ENCODE measurements at regions not wholly inside any gene's neighbourhood (a gene's known extent, or its start where the extent isn't known, plus 50 kb on each side); places are given as distances from the start of the nearest gene placed in this dataset.

GRCh38 chr7:142629588-142630260 is 119.5 kb upstream of the PRSS1 start:
- ATAC-seq (ENCODE audit: low read depth) (peak; percentile 47), DNase-seq (peak; percentile 61)
- H3K23ac ChIP-seq (ENCODE audit: low read depth, low read length), result no peak overlapping the region
- H3K9ac ChIP-seq (ENCODE audit: low read depth, low read length), result no peak overlapping the region
- no peaks in the 10 kb centered on the region for H4K20me1 ChIP-seq (ENCODE audit: insufficient read depth, low read length)
- H2BK5ac ChIP-seq (ENCODE audit: low read depth, low read length, poor library complexity, severe bottlenecking), result no peak overlapping the region
- H2AK9ac ChIP-seq (replicated peaks; ENCODE audit: low read depth, low read length, poor library complexity), result no peak overlapping the region
- H3K56ac ChIP-seq (ENCODE audit: extremely low read depth, insufficient read depth, low read length), result no peak overlapping the region
- H2BK120ac ChIP-seq (ENCODE audit: low read depth, low read length), result peak overlapping the region; percentile 57; the same call in 1 of the 2 replicates
- H4K91ac ChIP-seq (ENCODE audit: insufficient read depth, low read depth, low read length), result no peak overlapping the region
- peaks cover 6% of the 10 kb centered on the region; the same call in 1 of the 2 replicates for H3K9me1 ChIP-seq (ENCODE audit: insufficient read depth, low read length)
- H3K36me3 ChIP-seq (ENCODE audit: control insufficient read depth, insufficient read depth, low read length), result no peaks in the 10 kb centered on the region
- peak overlapping the region; percentile 27; the same call in 1 of the 2 replicates for H3K14ac ChIP-seq (replicated peaks; ENCODE audit: low read depth, low read length)
- 0 out of 3 replicates have a peak overlapping the region, but pooled peaks have one; percentile 31 for H2BK15ac ChIP-seq (ENCODE audit: low read depth, low read length)
- intact Hi-C loops (cut with micrococcal nuclease) (loop anchor here (10.0 kb wide), 1 partner anchor 375 kb away; no protein-coding TSS in a partner anchor), in situ Hi-C loops (cut with MboI; ENCODE audit: low sequenced_read_pairs) (no loop called here), dilution Hi-C loops (cut with HindIII; ENCODE audit: low sequenced_read_pairs, unreplicated experiment) (no loop called here)
- no peak overlapping the region for H3K27ac ChIP-seq (ENCODE audit: insufficient read depth, low read length)
- H3K27me3 ChIP-seq (ENCODE audit: control insufficient read depth, insufficient read depth, low read length), result no peaks in the 10 kb centered on the region
- H3K4me1 ChIP-seq (ENCODE audit: control insufficient read depth, insufficient read depth, low read length), result peaks cover 3% of the 10 kb centered on the region
- ChIA-PET CTCF (interaction anchor here (0.7 to 1.9 kb wide), 3 partner anchors 13 to 154 kb away, joined by 3 to 4 read pairs (median 4); no protein-coding TSS in a partner anchor), POLR2A (ENCODE audit: unreplicated experiment) (no interaction called here)
- H3K4me3 ChIP-seq (ENCODE audit: insufficient read depth, low read depth, low read length), result no peak overlapping the region
- no peak overlapping the region for H3K18ac ChIP-seq (ENCODE audit: low read depth, low read length)
- peak overlapping the region; percentile 93 for H2AK5ac ChIP-seq (ENCODE audit: low read depth, low read length)
- no peaks in the 10 kb centered on the region for H3K79me1 ChIP-seq (ENCODE audit: low read depth in 1 of 2, low read length in 2 of 2)
- peak overlapping the region; percentile 59; the same call in 1 of the 2 replicates for H3K4me2 ChIP-seq (ENCODE audit: low read depth, low read length)
- BruUV-seq (replicated peaks), result no TSS peak
- no peak for TF ChIP-seq RAD21 (IDR thresholded peaks at IDR 0.05; ENCODE audit: low read length)
- 90% methylated on average over 5 of the region's 15 CpGs; no CpG with 5 or more reads in 1 of the 2 experiments for whole genome bisulfite sequencing, 2 experiments (ENCODE audit: extremely low coverage in 2 of 2, insufficient read length in 1 of 2)
- H4K8ac ChIP-seq (ENCODE audit: low read depth in 2 of 2, low read length in 2 of 2), result peak overlapping the region in 1 of 2 experiments; percentile 70; a peak in 2 of 4 replicates
- peak overlapping the region; percentile 53 for H2AFZ ChIP-seq (replicated peaks; ENCODE audit: low read length, poor library complexity)
- no peaks in the 10 kb centered on the region for H3K9me3 ChIP-seq (ENCODE audit: control insufficient read depth, insufficient read depth, low read length)
- no peak overlapping the region for H4K5ac ChIP-seq (ENCODE audit: low read depth, low read length)
- peak overlapping the region; percentile 53; the same call in 1 of the 2 replicates for H3K4ac ChIP-seq (ENCODE audit: low read depth, low read length)
- H2BK20ac ChIP-seq (ENCODE audit: low read depth, low read length), result peak overlapping the region; percentile 68; the same call in 1 of the 2 replicates
